HEK293 (cell line): ENCODE measurements at regions not wholly inside any gene's neighbourhood (a gene's known extent, or its start where the extent isn't known, plus 50 kb on each side); places are given as distances from the start of the nearest gene placed in this dataset.
A peak's percentile ranks its signal among the peaks of the same experiment; 100 is the strongest.

Experiments used
- CTCF ChIA-PET: fragments of 350-600 bp; formaldehyde crosslinking; extraction: SDS; loops from one replicate; lab custom pipeline; 2021; ENCODE audit warnings: antibody characterized with exemption; lab: Yijun Ruan, JAX
- POLR2A ChIA-PET: fragments of 300-600 bp; formaldehyde crosslinking; extraction: SDS; loops from one replicate; lab custom pipeline; 2020; ENCODE audit warnings: antibody characterized with exemption, inconsistent platforms; lab: Yijun Ruan, JAX
- H3K27ac ChIP-seq: fragments of 200-500 bp; sonication (Bioruptor generic); 2 replicates; pipeline ENCODE4 v1.5.1; 2014; ENCODE audit warnings: low read depth, low read length, control low read depth, inconsistent platforms; ENCODE audit errors: extremely low read depth
- H3K36me3 ChIP-seq, 2 experiments: fragments of 200-500 bp in 1 of 2; sonication (Bioruptor generic) in 1 of 2; 1 replicate in 1 of 2; 2 replicates in 1 of 2; pipeline ENCODE4 v1.5.1; 2014 to 2017; ENCODE audit warnings: inconsistent platforms in 2 of 2, low read length in 2 of 2; ENCODE audit not compliant: control insufficient read depth in 2 of 2, insufficient read depth in 1 of 2
- H3K4me1 ChIP-seq: fragments of 200-500 bp; sonication (Bioruptor generic); 2 replicates; pipeline ENCODE4 v1.5.1; 2014; ENCODE audit warnings: mild to moderate bottlenecking, low read length, inconsistent platforms; ENCODE audit not compliant: control insufficient read depth, insufficient read depth
- H3K4me3 ChIP-seq: 2 replicates; pipeline ENCODE4 v1.5.1; 2011; ENCODE audit warnings: low read depth, mild to moderate bottlenecking, control low read depth, low read length, moderate library complexity
- H3K9me3 ChIP-seq: fragments of 200-500 bp; sonication (Bioruptor generic); 2 replicates; pipeline ENCODE4 v1.5.1; 2014; ENCODE audit warnings: low read depth, low read length, inconsistent platforms; ENCODE audit not compliant: control insufficient read depth, insufficient read depth
- KLF1 ChIP-seq: fragments of 450-650 bp; formaldehyde crosslinking; IDR thresholded peaks from 2 replicates; pipeline ENCODE4 v1.5.1; 2016; ENCODE audit warnings: missing biosample characterization, missing genetic modification characterization
- KLF10 ChIP-seq: fragments of 450-650 bp; IDR thresholded peaks from 2 replicates; pipeline ENCODE4 v1.5.1; 2018; ENCODE audit warnings: missing biosample characterization, mild to moderate bottlenecking, missing genetic modification characterization
- KLF9 ChIP-seq: fragments of 450-650 bp; formaldehyde crosslinking; IDR thresholded peaks from 2 replicates; pipeline ENCODE4 v1.5.1; 2016; ENCODE audit warnings: missing biosample characterization, missing genetic modification characterization, low read depth
- OSR2 ChIP-seq: fragments of 450-650 bp; formaldehyde crosslinking; IDR thresholded peaks from 2 replicates; pipeline ENCODE4 v1.5.1; 2016; ENCODE audit warnings: missing biosample characterization, missing genetic modification characterization
- PRDM4 ChIP-seq: fragments of 450-650 bp; formaldehyde crosslinking; IDR thresholded peaks from 2 replicates; pipeline ENCODE4 v1.5.1; 2017; ENCODE audit warnings: missing biosample characterization, missing genetic modification characterization
- SP7 ChIP-seq: fragments of 450-650 bp; formaldehyde crosslinking; IDR thresholded peaks from 2 replicates; pipeline ENCODE4 v1.5.1; 2016; ENCODE audit warnings: missing biosample characterization, missing genetic modification characterization
- TCF7L2 ChIP-seq: IDR thresholded peaks from 2 replicates; pipeline ENCODE4 v1.6.1; 2011; ENCODE audit warnings: low read depth, mild to moderate bottlenecking, inconsistent platforms, low read length, moderate library complexity, borderline replicate concordance
- YY1 ChIP-seq: fragments of 450-650 bp; formaldehyde crosslinking; IDR thresholded peaks from 2 replicates; pipeline ENCODE4 v1.5.1; 2018; ENCODE audit warnings: missing biosample characterization, missing genetic modification characterization
- ZBTB1 ChIP-seq: fragments of 450-650 bp; formaldehyde crosslinking; IDR thresholded peaks from 2 replicates; pipeline ENCODE4 v1.5.1; 2016; ENCODE audit warnings: missing biosample characterization, missing genetic modification characterization
- ZBTB21 ChIP-seq: fragments of 450-650 bp; formaldehyde crosslinking; IDR thresholded peaks from 2 replicates; pipeline ENCODE4 v1.5.1; 2017; ENCODE audit warnings: missing biosample characterization, missing genetic modification characterization
- ZNF112 ChIP-seq: fragments of 450-650 bp; formaldehyde crosslinking; IDR thresholded peaks from 2 replicates; pipeline ENCODE4 v1.5.0; 2017; ENCODE audit warnings: missing biosample characterization, missing genetic modification characterization
- ZNF121 ChIP-seq: fragments of 450-650 bp; formaldehyde crosslinking; IDR thresholded peaks from 2 replicates; pipeline ENCODE4 v1.5.1; 2016; ENCODE audit warnings: missing biosample characterization, missing genetic modification characterization
- ZNF138 ChIP-seq: fragments of 450-650 bp; formaldehyde crosslinking; IDR thresholded peaks from 2 replicates; pipeline ENCODE4 v1.5.1; 2016; ENCODE audit warnings: missing biosample characterization, missing genetic modification characterization, borderline replicate concordance
- ZNF223 ChIP-seq: fragments of 450-650 bp; formaldehyde crosslinking; IDR thresholded peaks from 2 replicates; pipeline ENCODE4 v1.5.1; 2016; ENCODE audit warnings: missing biosample characterization, missing genetic modification characterization
- ZNF23 ChIP-seq: fragments of 450-650 bp; formaldehyde crosslinking; IDR thresholded peaks from 2 replicates; pipeline ENCODE4 v1.5.1; 2016; ENCODE audit warnings: missing biosample characterization, missing genetic modification characterization, borderline replicate concordance
- ZNF311 ChIP-seq: fragments of 450-650 bp; formaldehyde crosslinking; IDR thresholded peaks from 2 replicates; pipeline ENCODE4 v1.5.1; 2017; ENCODE audit warnings: missing biosample characterization, missing genetic modification characterization, borderline replicate concordance
- ZNF335 ChIP-seq: fragments of 450-650 bp; formaldehyde crosslinking; conservative IDR thresholded peaks from 2 replicates; pipeline ENCODE4 v1.5.1; 2016; ENCODE audit warnings: missing biosample characterization, missing genetic modification characterization
- ZNF362 ChIP-seq: fragments of 450-650 bp; formaldehyde crosslinking; IDR thresholded peaks from 2 replicates; pipeline ENCODE4 v1.5.1; 2016; ENCODE audit warnings: missing biosample characterization, missing genetic modification characterization
- ZNF521 ChIP-seq: fragments of 450-650 bp; formaldehyde crosslinking; IDR thresholded peaks from 2 replicates; pipeline ENCODE4 v1.5.1; 2017; ENCODE audit warnings: missing biosample characterization, mild to moderate bottlenecking, missing genetic modification characterization
- ZNF529 ChIP-seq: fragments of 450-650 bp; formaldehyde crosslinking; IDR thresholded peaks from 2 replicates; pipeline ENCODE4 v1.5.1; 2017; ENCODE audit warnings: missing genetic modification characterization, missing biosample characterization; ENCODE audit not compliant: insufficient replicate concordance
- ZNF585B ChIP-seq: fragments of 450-650 bp; formaldehyde crosslinking; IDR thresholded peaks from 2 replicates; pipeline ENCODE4 v1.5.1; 2016; ENCODE audit warnings: missing biosample characterization, missing genetic modification characterization
- ZNF596 ChIP-seq: fragments of 450-650 bp; IDR thresholded peaks from 2 replicates; pipeline ENCODE4 v1.5.0; 2018; ENCODE audit warnings: missing biosample characterization, mild to moderate bottlenecking, missing genetic modification characterization, moderate library complexity
- ZNF621 ChIP-seq: fragments of 450-650 bp; formaldehyde crosslinking; IDR thresholded peaks from 2 replicates; pipeline ENCODE4 v1.5.1; 2017; ENCODE audit warnings: missing biosample characterization, missing genetic modification characterization
- ZNF629 ChIP-seq: fragments of 450-650 bp; formaldehyde crosslinking; IDR thresholded peaks from 2 replicates; pipeline ENCODE4 v1.5.1; 2017; ENCODE audit warnings: missing biosample characterization, missing genetic modification characterization
- TF ChIP-seq, protein P1 (sequence below): fragments of 450-650 bp; formaldehyde crosslinking; IDR thresholded peaks from 2 replicates; pipeline ENCODE4 v1.5.1; 2016; ENCODE audit warnings: missing biosample characterization, missing genetic modification characterization

DNA sequence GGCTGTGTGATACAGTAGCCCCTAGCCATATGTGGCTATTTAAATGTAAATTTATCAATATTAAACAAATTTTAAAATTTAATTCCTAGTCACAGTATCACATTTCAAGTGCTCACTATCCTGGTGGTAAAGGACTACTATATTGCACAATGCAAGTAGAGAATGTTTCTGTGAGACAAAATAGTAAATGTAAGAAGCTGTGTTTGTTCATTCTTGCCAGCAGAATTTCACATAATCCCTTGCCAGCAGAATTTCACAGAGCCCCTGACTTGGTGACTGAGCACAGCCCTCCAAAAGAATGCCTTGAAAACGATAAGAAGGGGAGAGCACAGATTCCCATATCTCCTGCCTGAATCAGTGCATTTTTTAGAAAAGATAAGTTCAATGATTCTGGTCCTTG is 75.9 kb upstream of the SELENOP start:
- TF ChIP-seq KLF9 (tag by site-specific recombination), result no peak
- ChIA-PET CTCF (interaction anchor here (0.6 to 3.6 kb wide), 4 partner anchors 30 to 830 kb away, joined by 3 to 34 read pairs (median 4); no protein-coding TSS in a partner anchor), POLR2A (no interaction called here)
- Histone ChIP-seq H3K4me1 (peaks cover 4% of the 10 kb centered on the region; the same call in 1 of the 2 replicates), H3K36me3 (no peaks in the 10 kb centered on the region), H3K27ac (no peak overlapping the region), H3K4me3 (no peak overlapping the region), H3K9me3 (no peaks in the 10 kb centered on the region)

- H3K4me3 ChIP-seq, result no peak overlapping the region
- H3K27ac ChIP-seq, result no peak overlapping the region
- H3K9me3 ChIP-seq, result no peaks in the 10 kb centered on the region
- no peaks in the 10 kb centered on the region for H3K36me3 ChIP-seq
- ChIA-PET POLR2A (no interaction called here), CTCF (interaction anchor here (0.6 kb wide), 1 partner anchor 29 kb away, joined by 3 read pairs; no protein-coding TSS in a partner anchor)
- H3K4me1 ChIP-seq, result peaks cover 4% of the 10 kb centered on the region; the same call in 1 of the 2 replicates
- no peak for TF ChIP-seq OSR2
- peak; percentile 59 for TF ChIP-seq KLF1 (tag by site-specific recombination)
- TF ChIP-seq ZBTB21, result peak; percentile 48; the same call in 1 of the 2 replicates
- no peak for TF ChIP-seq ZNF529 (tag by site-specific recombination)
- TF ChIP-seq, protein P1, sequence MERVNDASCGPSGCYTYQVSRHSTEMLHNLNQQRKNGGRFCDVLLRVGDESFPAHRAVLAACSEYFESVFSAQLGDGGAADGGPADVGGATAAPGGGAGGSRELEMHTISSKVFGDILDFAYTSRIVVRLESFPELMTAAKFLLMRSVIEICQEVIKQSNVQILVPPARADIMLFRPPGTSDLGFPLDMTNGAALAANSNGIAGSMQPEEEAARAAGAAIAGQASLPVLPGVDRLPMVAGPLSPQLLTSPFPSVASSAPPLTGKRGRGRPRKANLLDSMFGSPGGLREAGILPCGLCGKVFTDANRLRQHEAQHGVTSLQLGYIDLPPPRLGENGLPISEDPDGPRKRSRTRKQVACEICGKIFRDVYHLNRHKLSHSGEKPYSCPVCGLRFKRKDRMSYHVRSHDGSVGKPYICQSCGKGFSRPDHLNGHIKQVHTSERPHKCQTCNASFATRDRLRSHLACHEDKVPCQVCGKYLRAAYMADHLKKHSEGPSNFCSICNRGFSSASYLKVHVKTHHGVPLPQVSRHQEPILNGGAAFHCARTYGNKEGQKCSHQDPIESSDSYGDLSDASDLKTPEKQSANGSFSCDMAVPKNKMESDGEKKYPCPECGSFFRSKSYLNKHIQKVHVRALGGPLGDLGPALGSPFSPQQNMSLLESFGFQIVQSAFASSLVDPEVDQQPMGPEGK (tag by site-specific recombination), result no peak
- no peak for TF ChIP-seq ZNF521 (tag by site-specific recombination)
- TF ChIP-seq ZNF629 (tag by site-specific recombination), result peak; percentile 54; the same call in 1 of the 2 replicates
- no peak for TF ChIP-seq ZNF223 (tag by site-specific recombination)
- no peak for TF ChIP-seq ZNF585B (tag by site-specific recombination)
- no peak for TF ChIP-seq KLF10 (tag by site-specific recombination)
- TF ChIP-seq ZNF596 (tag by site-specific recombination), result no peak
- no peak for TF ChIP-seq TCF7L2
- TF ChIP-seq ZNF311 (tag by site-specific recombination), result no peak
These were observed 75.4 kb upstream of the SELENOP start for GRCh38 chr5:42887097-42887496.

DNA sequence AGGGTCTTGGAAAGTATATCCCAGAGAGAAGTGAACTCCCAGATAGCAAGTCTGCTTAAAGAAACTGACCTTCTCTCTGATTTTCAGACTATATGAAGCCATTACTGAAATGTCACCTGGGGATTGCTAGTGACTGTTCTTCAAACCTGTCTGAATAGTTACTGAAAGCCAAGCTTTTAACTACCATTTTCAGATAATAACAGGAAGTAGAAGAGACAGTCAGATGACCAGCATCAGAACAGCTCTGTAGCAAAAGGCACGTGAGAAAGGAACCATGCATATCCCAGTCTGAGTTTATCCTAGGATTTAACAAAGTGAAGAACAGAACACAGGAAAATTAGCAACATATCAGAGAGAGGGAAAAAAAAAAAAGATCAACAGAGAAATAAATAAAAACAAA is 74.9 kb upstream of the SELENOP start:
- no peak overlapping the region for H3K27ac ChIP-seq
- H3K4me1 ChIP-seq, result peaks cover 4% of the 10 kb centered on the region; the same call in 1 of the 2 replicates
- no peak for TF ChIP-seq ZBTB1 (tag by site-specific recombination)
- TF ChIP-seq ZNF112 (tag by site-specific recombination), result no peak
- TF ChIP-seq ZNF335, result no peak
- TF ChIP-seq SP7 (tag by site-specific recombination), result no peak
- no peaks in the 10 kb centered on the region for H3K36me3 ChIP-seq
- POLR2A ChIA-PET, result no interaction called here
- H3K4me3 ChIP-seq, result no peak overlapping the region
- no peaks in the 10 kb centered on the region for H3K9me3 ChIP-seq
- CTCF ChIA-PET, result interaction anchor here (0.9 to 1.4 kb wide), 3 partner anchors 76 to 141 kb away, joined by 3 to 4 read pairs (median 3); no protein-coding TSS in a partner anchor

DNA sequence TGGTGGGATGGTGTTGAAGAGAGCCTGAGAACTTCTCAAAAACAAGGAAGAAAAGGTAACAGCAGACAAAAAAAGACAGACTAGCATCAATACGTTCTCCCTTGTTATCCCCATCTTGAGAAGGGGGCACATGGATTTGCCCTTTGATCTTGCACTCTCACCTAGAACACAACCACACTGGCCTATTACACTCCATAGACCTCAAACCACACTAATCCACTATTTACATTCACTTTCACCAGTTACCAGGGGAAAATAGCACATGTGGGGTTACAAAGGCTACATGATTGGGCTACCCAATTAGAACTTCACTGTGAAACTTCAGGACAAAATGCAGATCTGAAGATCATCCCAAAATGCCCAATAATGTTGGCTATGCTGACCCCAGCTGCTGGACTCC is 72.6 kb upstream of the SELENOP start:
- ChIA-PET CTCF (no interaction called here), POLR2A (no interaction called here)
- Histone ChIP-seq H3K36me3 (no peaks in the 10 kb centered on the region), H3K4me3 (no peak overlapping the region), H3K9me3 (no peaks in the 10 kb centered on the region), H3K27ac (no peak overlapping the region), H3K4me1 (peaks cover 4% of the 10 kb centered on the region; the same call in 1 of the 2 replicates)
- no peak for TF ChIP-seq ZNF521 (tag by site-specific recombination)
- TF ChIP-seq ZNF362, result no peak
- TF ChIP-seq ZNF596 (tag by site-specific recombination), result no peak
- TF ChIP-seq ZNF121 (tag by site-specific recombination), result no peak
- no peak for TF ChIP-seq ZNF23 (tag by site-specific recombination)
- no peak for TF ChIP-seq PRDM4
- TF ChIP-seq ZNF138 (tag by site-specific recombination), result no peak
- no peak for TF ChIP-seq YY1
- no peak for TF ChIP-seq ZNF621 (tag by site-specific recombination)
